PC-3 (cell line): ENCODE measurements at regions not wholly inside any gene's neighbourhood (a gene's known extent, or its start where the extent isn't known, plus 50 kb on each side); places are given as distances from the start of the nearest gene placed in this dataset.
A peak's percentile ranks its signal among the peaks of the same experiment; 100 is the strongest.

ENCODE experiments used
- ATAC-seq: fragments of 200-7000 bp; cut with Tn5 transposase; 2 replicates; pipeline ENCODE4 v1.9.1; 2020; ENCODE audit warnings: mild to moderate bottlenecking, moderate library complexity
- BruUV-seq: library from RNA; stranded (reverse); fragments of 400-500 nt; replicated peaks from 2 replicates; lab custom pipeline; 2021; lab: Mats Ljungman, UMichigan
- CTCF ChIA-PET: fragments of 300-600 bp; sonication (Branson Sonifier 250); formaldehyde crosslinking; loops from one replicate; lab custom pipeline; 2022; ENCODE audit warnings: antibody characterized with exemption; lab: Charles Lee
- POLR2A ChIA-PET: fragments of 300-600 bp; sonication (Branson Sonifier 250); formaldehyde crosslinking; loops from one replicate; lab custom pipeline; 2022; ENCODE audit warnings: antibody characterized with exemption; ENCODE audit not compliant: unreplicated experiment; lab: Charles Lee
- DNase-seq: peaks from one replicate; pipeline ENCODE4 v3.0.0-alpha.2; 2015
- H2AFZ ChIP-seq: fragments of 300-600 bp; sonication (generic); 2 replicates; pipeline ENCODE4 v1.6.0; 2016; ENCODE audit warnings: antibody characterized with exemption, low read length
- H3F3A ChIP-seq: fragments of 300-600 bp; sonication (generic); one replicate; pipeline ENCODE4 v1.6.0; 2017; ENCODE audit warnings: antibody characterized with exemption, low read length, control low read depth, mild to moderate bottlenecking; ENCODE audit not compliant: unreplicated experiment
- H3K27ac ChIP-seq: fragments of 300-600 bp; sonication (generic); 2 replicates; pipeline ENCODE4 v1.5.1; 2016; ENCODE audit warnings: mild to moderate bottlenecking, low read length
- H3K27me3 ChIP-seq: fragments of 300-600 bp; sonication (generic); 2 replicates; pipeline ENCODE4 v1.6.1; 2016; ENCODE audit warnings: low read length, mixed read lengths
- H3K36me3 ChIP-seq: fragments of 300-600 bp; sonication (generic); 2 replicates; pipeline ENCODE4 v1.6.1; 2016; ENCODE audit warnings: low read depth, mixed run types, low read length, mixed read lengths
- H3K4me1 ChIP-seq: fragments of 300-600 bp; sonication (generic); 2 replicates; pipeline ENCODE4 v1.5.1; 2016; ENCODE audit warnings: low read length; ENCODE audit not compliant: insufficient read depth
- H3K4me2 ChIP-seq: fragments of 300-600 bp; sonication (generic); 2 replicates; pipeline ENCODE4 v1.6.0; 2016; ENCODE audit warnings: low read length
- H3K4me3 ChIP-seq: fragments of 300-600 bp; sonication (generic); 2 replicates; pipeline ENCODE4 v1.5.1; 2016; ENCODE audit warnings: mild to moderate bottlenecking, low read length, mixed read lengths
- H3K79me2 ChIP-seq: fragments of 300-600 bp; sonication (generic); 2 replicates; pipeline ENCODE4 v1.6.1; 2017; ENCODE audit warnings: low read length, mixed read lengths
- H3K9ac ChIP-seq: fragments of 300-600 bp; sonication (generic); 2 replicates; pipeline ENCODE4 v1.6.0; 2016; ENCODE audit warnings: mild to moderate bottlenecking, low read length
- H3K9me2 ChIP-seq: fragments of 300-600 bp; sonication (generic); replicated peaks from 2 replicates; pipeline ENCODE4 v1.6.1; 2016; ENCODE audit warnings: mixed run types, low read length, mixed read lengths
- H3K9me3 ChIP-seq: fragments of 300-600 bp; sonication (generic); 2 replicates; pipeline ENCODE4 v1.6.1; 2016; ENCODE audit warnings: low read length, mixed read lengths
- H4K20me1 ChIP-seq: fragments of 300-600 bp; sonication (generic); 2 replicates; pipeline ENCODE4 v1.6.1; 2016; ENCODE audit warnings: low read length, mixed read lengths
- EZH2 ChIP-seq: fragments of 300-600 bp; sonication (generic); IDR thresholded peaks from one replicate; pipeline ENCODE4 v1.6.1; 2017; ENCODE audit warnings: antibody characterized with exemption, mild to moderate bottlenecking, low read length; ENCODE audit not compliant: unreplicated experiment
- EZH2phosphoT487 ChIP-seq: fragments of 300-600 bp; sonication (generic); IDR thresholded peaks from 2 replicates; pipeline ENCODE4 v1.6.1; 2018; ENCODE audit warnings: mild to moderate bottlenecking, antibody characterized with exemption, low read length, borderline replicate concordance
- intact Hi-C: fragments of 100-400 bp; cut with micrococcal nuclease; formaldehyde crosslinking; loops from 2 replicates; pipeline ENCODE4 v1.9.0; 2023
- TF ChIP-seq, protein P1 (sequence below): fragments of 300-600 bp; sonication (generic); conservative IDR thresholded peaks from 2 replicates; pipeline ENCODE4 v1.5.1; 2017; ENCODE audit warnings: antibody characterized with exemption, low read depth, mild to moderate bottlenecking, low read length

DNA sequence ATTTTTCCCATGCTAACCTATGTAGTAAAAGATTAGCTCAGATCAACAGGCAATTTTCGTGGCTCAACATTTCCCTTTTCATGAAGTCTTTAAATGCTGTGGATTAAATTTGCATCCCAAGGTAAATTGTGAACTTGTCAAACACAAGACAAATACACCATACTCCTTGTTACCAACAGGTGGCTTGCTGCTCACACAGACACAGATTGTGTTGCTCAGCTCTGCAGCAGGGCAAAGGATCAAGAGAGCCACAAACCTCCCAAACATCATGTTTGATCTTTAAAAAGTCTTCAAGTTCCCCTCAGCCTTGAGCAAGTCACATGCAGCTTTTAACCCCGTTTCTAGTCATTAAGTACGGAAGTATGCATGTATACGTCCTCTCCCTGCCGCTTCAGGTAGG lies 119.6 kb upstream of the CNTNAP4 start:
- no peak for ATAC-seq
- DNase-seq, result no peak
- ChIA-PET POLR2A (no interaction called here), CTCF (no interaction called here)
- Histone ChIP-seq H3K36me3 (no peaks in the 10 kb centered on the region), H3K27ac (no peak overlapping the region), H3K4me1 (no peaks in the 10 kb centered on the region), H3K79me2 (no peaks in the 10 kb centered on the region), H3K9me2 (no peaks in the 10 kb centered on the region), H3F3A (no peaks in the 10 kb centered on the region), H2AFZ (no peak overlapping the region), H3K9ac (no peak overlapping the region), H3K4me2 (no peak overlapping the region), H3K9me3 (no peaks in the 10 kb centered on the region), H3K4me3 (no peak overlapping the region), H3K27me3 (no peaks in the 10 kb centered on the region), H4K20me1 (no peaks in the 10 kb centered on the region)
- intact Hi-C loops, result no loop called here
- TF ChIP-seq EZH2, result no peak
- TF ChIP-seq, protein P1, sequence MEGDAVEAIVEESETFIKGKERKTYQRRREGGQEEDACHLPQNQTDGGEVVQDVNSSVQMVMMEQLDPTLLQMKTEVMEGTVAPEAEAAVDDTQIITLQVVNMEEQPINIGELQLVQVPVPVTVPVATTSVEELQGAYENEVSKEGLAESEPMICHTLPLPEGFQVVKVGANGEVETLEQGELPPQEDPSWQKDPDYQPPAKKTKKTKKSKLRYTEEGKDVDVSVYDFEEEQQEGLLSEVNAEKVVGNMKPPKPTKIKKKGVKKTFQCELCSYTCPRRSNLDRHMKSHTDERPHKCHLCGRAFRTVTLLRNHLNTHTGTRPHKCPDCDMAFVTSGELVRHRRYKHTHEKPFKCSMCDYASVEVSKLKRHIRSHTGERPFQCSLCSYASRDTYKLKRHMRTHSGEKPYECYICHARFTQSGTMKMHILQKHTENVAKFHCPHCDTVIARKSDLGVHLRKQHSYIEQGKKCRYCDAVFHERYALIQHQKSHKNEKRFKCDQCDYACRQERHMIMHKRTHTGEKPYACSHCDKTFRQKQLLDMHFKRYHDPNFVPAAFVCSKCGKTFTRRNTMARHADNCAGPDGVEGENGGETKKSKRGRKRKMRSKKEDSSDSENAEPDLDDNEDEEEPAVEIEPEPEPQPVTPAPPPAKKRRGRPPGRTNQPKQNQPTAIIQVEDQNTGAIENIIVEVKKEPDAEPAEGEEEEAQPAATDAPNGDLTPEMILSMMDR, result peak; percentile 30; the same call in 1 of the 2 replicates
- no TSS peak for BruUV-seq

DNA sequence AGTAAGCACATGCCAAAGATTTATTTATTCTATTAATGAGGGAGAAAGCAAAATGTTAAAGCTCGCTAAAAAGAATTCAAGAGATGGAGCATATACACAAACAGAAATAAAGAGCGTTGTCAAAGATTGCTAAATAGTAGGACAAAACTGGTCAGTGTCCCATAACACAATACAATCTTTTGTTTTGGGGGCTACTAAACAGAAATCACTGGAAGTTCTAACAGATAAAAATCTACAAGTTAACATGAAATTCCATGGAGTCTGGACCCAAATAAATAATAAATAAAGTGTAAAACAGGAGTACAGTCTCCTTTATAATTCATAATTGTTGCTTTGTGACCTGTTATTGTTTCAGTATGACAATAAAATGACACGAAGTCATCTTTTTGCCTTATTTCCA lies 115.2 kb upstream of the CNTNAP4 start:
- no peak for ATAC-seq
- Histone ChIP-seq H3K9ac (no peak overlapping the region), H3K4me2 (no peak overlapping the region), H2AFZ (no peak overlapping the region), H3K4me1 (no peaks in the 10 kb centered on the region), H3K36me3 (no peaks in the 10 kb centered on the region), H3K4me3 (no peak overlapping the region), H3K79me2 (no peaks in the 10 kb centered on the region), H3F3A (no peaks in the 10 kb centered on the region), H3K9me2 (no peaks in the 10 kb centered on the region), H3K27ac (no peak overlapping the region), H4K20me1 (no peaks in the 10 kb centered on the region), H3K9me3 (no peaks in the 10 kb centered on the region), H3K27me3 (no peaks in the 10 kb centered on the region)
- no TSS peak for BruUV-seq
- POLR2A ChIA-PET, result no interaction called here
- TF ChIP-seq EZH2phosphoT487, result no peak
- no peak for TF ChIP-seq EZH2
- TF ChIP-seq, protein P1, result no peak
- no peak for DNase-seq
- CTCF ChIA-PET, result no interaction called here
- intact Hi-C loops, result no loop called here

DNA sequence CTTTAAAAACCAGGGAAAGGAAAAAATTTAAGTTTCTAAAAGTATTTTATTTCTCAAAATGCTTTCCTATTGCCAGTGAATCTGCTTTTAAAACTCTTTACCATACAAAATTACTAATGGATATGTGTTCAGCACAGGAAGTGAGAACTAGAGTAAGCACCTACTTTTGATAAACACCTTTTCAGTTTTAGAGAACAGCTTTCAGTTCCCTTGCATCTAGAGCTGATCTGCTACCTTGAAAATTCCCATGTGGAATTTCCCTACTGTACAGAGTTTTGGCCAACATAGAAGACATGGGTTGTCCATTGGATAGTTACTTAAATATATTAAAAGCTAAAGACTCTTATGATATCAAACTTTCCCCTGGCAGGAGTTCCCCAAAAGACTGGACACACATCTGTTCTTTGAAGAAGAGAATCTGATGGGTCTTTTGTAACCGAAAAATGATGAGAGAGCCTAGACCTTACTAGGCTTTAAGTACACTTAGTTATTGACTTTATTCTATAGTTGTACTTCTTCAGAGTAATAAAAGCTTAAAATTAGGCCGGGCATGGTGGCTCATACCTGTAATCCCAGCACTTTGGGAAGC lies 112.1 kb upstream of the CNTNAP4 start:
- Histone ChIP-seq H3K4me1 (no peaks in the 10 kb centered on the region), H3K27me3 (peaks cover 4% of the 10 kb centered on the region; the same call in 1 of the 2 replicates), H3K79me2 (no peaks in the 10 kb centered on the region), H3F3A (no peaks in the 10 kb centered on the region), H3K4me2 (no peak overlapping the region), H3K9me2 (no peaks in the 10 kb centered on the region), H2AFZ (no peak overlapping the region), H3K9me3 (no peaks in the 10 kb centered on the region), H4K20me1 (no peaks in the 10 kb centered on the region), H3K36me3 (no peaks in the 10 kb centered on the region), H3K4me3 (no peak overlapping the region), H3K9ac (no peak overlapping the region), H3K27ac (no peak overlapping the region)
- TF ChIP-seq EZH2phosphoT487, result no peak
- TF ChIP-seq, protein P1, result no peak
- no peak for TF ChIP-seq EZH2
- no TSS peak for BruUV-seq
- ATAC-seq, result no peak
- ChIA-PET POLR2A (no interaction called here), CTCF (no interaction called here)
- intact Hi-C loops, result no loop called here
- DNase-seq, result no peak
